ENCODE measurements at regions not wholly inside any gene's neighbourhood (a gene's known extent, or its start where the extent isn't known, plus 50 kb on each side); places are given as distances from the start of the nearest gene placed in this dataset.

- DNase-seq: no peak
- CTCF ChIA-PET: interaction anchor here (1.1 kb wide), 1 partner anchor 10 kb away, joined by 3 read pairs; no protein-coding TSS in a partner anchor
- BruUV-seq (replicated peaks): no TSS peak
- Mint-ChIP-seq H3K4me3 (ENCODE audit: low read depth, unreplicated experiment) (peak overlapping the region; percentile 65), H3K4me1 (ENCODE audit: low read depth, unreplicated experiment) (peaks cover 46% of the 10 kb centered on the region), H3K27me3 (ENCODE audit: unreplicated experiment) (no peaks in the 10 kb centered on the region), H3K27ac (ENCODE audit: unreplicated experiment) (peak overlapping the region; percentile 96), H3K9me3 (ENCODE audit: low read depth, unreplicated experiment) (no peaks in the 10 kb centered on the region), H3K36me3 (ENCODE audit: insufficient read depth, unreplicated experiment) (peaks cover 41% of the 10 kb centered on the region)
- TF ChIP-seq, protein P1, sequence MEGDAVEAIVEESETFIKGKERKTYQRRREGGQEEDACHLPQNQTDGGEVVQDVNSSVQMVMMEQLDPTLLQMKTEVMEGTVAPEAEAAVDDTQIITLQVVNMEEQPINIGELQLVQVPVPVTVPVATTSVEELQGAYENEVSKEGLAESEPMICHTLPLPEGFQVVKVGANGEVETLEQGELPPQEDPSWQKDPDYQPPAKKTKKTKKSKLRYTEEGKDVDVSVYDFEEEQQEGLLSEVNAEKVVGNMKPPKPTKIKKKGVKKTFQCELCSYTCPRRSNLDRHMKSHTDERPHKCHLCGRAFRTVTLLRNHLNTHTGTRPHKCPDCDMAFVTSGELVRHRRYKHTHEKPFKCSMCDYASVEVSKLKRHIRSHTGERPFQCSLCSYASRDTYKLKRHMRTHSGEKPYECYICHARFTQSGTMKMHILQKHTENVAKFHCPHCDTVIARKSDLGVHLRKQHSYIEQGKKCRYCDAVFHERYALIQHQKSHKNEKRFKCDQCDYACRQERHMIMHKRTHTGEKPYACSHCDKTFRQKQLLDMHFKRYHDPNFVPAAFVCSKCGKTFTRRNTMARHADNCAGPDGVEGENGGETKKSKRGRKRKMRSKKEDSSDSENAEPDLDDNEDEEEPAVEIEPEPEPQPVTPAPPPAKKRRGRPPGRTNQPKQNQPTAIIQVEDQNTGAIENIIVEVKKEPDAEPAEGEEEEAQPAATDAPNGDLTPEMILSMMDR (IDR thresholded peaks at IDR 0.05; ENCODE audit: unreplicated experiment): no peak
- intact Hi-C loops (cut with micrococcal nuclease; ENCODE audit: unreplicated experiment): loop anchor here (2.0 to 5.0 kb wide), 3 partner anchors 15 to 428 kb away; partner anchors contain the start of genes CDKN2A and CDKN2B-AS1
Measured at GRCh38 chr9:21564175-21564574, 82.1 kb upstream of the IFNE start.

DNA sequence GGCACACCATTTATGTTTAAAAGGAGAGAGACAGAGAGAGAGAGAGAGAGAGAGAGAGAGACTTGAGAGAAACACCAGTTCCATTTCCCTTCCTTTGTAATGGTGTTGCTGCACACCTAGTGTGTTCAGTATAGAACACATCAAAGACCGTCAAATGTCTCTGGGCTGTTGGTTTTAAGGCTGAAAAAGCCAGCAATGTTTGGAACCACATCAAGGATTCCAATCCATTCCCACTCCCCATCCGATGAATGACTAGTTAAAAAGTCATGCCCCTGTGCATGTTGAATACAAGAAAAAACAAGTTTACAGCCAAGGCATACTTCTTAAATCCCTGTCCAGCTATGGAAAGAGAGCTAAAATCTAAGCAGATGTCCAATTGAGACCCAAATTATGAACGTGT lies 83.0 kb upstream of the IFNE start:
- no TSS peak for BruUV-seq (replicated peaks)
- DNase-seq: no peak
- CTCF ChIA-PET: interaction anchor here (1.1 kb wide), 1 partner anchor 9 kb away, joined by 3 read pairs; no protein-coding TSS in a partner anchor
- Mint-ChIP-seq H3K9me3 (ENCODE audit: low read depth, unreplicated experiment) (no peaks in the 10 kb centered on the region), H3K27me3 (ENCODE audit: unreplicated experiment) (no peaks in the 10 kb centered on the region), H3K4me1 (ENCODE audit: low read depth, unreplicated experiment) (peaks cover 46% of the 10 kb centered on the region), H3K36me3 (ENCODE audit: insufficient read depth, unreplicated experiment) (peaks cover 31% of the 10 kb centered on the region), H3K27ac (ENCODE audit: unreplicated experiment) (peak overlapping the region; percentile 96), H3K4me3 (ENCODE audit: low read depth, unreplicated experiment) (peak overlapping the region; percentile 65)
- intact Hi-C loops (cut with micrococcal nuclease; ENCODE audit: unreplicated experiment): loop anchor here (2.0 kb wide), 1 partner anchor 14 kb away; no protein-coding TSS in a partner anchor
- TF ChIP-seq, protein P1 (IDR thresholded peaks at IDR 0.05; ENCODE audit: unreplicated experiment): no peak

DNA sequence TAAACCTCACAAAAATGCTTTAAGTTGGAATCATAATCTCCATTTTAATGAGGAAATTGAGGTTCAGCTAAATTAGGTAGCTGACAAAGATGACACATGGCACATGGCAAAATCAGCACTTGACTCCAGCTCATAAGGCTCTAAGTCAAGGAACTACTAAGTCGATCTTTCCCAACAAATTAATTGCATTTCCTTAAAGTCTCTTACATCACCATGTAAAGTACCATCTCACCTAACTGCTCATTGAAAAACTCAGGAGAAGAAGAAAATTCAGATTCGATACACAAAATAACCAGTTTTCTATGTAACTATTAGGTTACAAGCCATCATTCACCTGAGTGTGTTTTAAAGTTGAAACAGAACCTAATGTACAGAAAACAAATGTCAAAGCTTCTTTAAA lies 85.8 kb upstream of the IFNE start:
- no peaks in the 10 kb centered on the region for H3K9me3 Mint-ChIP-seq (ENCODE audit: low read depth, unreplicated experiment)
- peaks cover 55% of the 10 kb centered on the region for H3K4me1 Mint-ChIP-seq (ENCODE audit: low read depth, unreplicated experiment)
- no peaks in the 10 kb centered on the region for H3K27me3 Mint-ChIP-seq (ENCODE audit: unreplicated experiment)
- H3K36me3 Mint-ChIP-seq (ENCODE audit: insufficient read depth, unreplicated experiment): peaks cover 24% of the 10 kb centered on the region
- H3K4me3 Mint-ChIP-seq (ENCODE audit: low read depth, unreplicated experiment): peak overlapping the region; percentile 53
- DNase-seq: no peak
- CTCF ChIA-PET: no interaction called here
- H3K27ac Mint-ChIP-seq (ENCODE audit: unreplicated experiment): peak overlapping the region; percentile 96
- intact Hi-C loops (cut with micrococcal nuclease; ENCODE audit: unreplicated experiment): no loop called here
- TF ChIP-seq, protein P1 (IDR thresholded peaks at IDR 0.05; ENCODE audit: unreplicated experiment): no peak
- BruUV-seq (replicated peaks): no TSS peak

- Mint-ChIP-seq H3K27ac (ENCODE audit: unreplicated experiment) (peak overlapping the region; percentile 96), H3K4me1 (ENCODE audit: low read depth, unreplicated experiment) (peaks cover 56% of the 10 kb centered on the region), H3K27me3 (ENCODE audit: unreplicated experiment) (no peaks in the 10 kb centered on the region), H3K36me3 (ENCODE audit: insufficient read depth, unreplicated experiment) (peaks cover 24% of the 10 kb centered on the region), H3K4me3 (ENCODE audit: low read depth, unreplicated experiment) (peak overlapping the region; percentile 53), H3K9me3 (ENCODE audit: low read depth, unreplicated experiment) (no peaks in the 10 kb centered on the region)
- no TSS peak for BruUV-seq (replicated peaks)
- TF ChIP-seq, protein P1 (IDR thresholded peaks at IDR 0.05; ENCODE audit: unreplicated experiment): no peak
- intact Hi-C loops (cut with micrococcal nuclease; ENCODE audit: unreplicated experiment): no loop called here
- DNase-seq: no peak
- CTCF ChIA-PET: no interaction called here
Measured at GRCh38 chr9:21568484-21568883, 86.4 kb upstream of the IFNE start.

All from Calu3 (cell line).